A673 (cell line): ENCODE measurements at regions not wholly inside any gene's neighbourhood (a gene's known extent, or its start where the extent isn't known, plus 50 kb on each side); places are given as distances from the start of the nearest gene placed in this dataset.

Experiments
- EZH2 ChIP-seq: fragments of 200-600 bp; sonication (generic); IDR thresholded peaks from 2 replicates; pipeline ENCODE4 v1.6.1; 2017; ENCODE audit warnings: borderline replicate concordance, low read depth, mild to moderate bottlenecking, mixed read lengths, antibody characterized with exemption, low read length; ENCODE audit not compliant: poor library complexity, severe bottlenecking
- TF ChIP-seq, protein P1 (sequence below): fragments of 300-800, 200-600 bp; sonication (generic); conservative IDR thresholded peaks from 2 replicates; pipeline ENCODE4 v1.5.1; 2017; ENCODE audit warnings: low read depth, mild to moderate bottlenecking, antibody characterized with exemption, low read length, moderate library complexity, mixed read lengths

DNA sequence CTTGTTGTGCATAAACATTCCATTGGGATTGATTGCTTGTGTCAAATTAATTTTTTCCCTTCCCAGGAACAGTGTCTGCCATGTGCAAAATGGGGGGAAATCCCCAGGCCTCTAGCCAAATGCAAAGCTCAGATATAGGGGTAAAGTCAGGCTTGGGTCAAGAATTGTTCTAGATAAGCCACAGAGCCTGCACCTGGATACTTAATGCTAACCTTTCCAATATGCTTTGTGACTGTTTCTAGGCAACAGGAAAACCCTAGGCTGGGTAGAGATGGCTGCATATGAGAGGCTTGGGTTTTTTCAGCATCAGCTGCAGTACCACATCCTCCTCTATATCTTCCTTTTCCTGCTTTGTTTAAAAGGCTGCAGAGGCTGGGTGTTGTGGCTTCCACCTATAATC, 61.9 kb upstream of the ROPN1 start:
- TF ChIP-seq, protein P1, sequence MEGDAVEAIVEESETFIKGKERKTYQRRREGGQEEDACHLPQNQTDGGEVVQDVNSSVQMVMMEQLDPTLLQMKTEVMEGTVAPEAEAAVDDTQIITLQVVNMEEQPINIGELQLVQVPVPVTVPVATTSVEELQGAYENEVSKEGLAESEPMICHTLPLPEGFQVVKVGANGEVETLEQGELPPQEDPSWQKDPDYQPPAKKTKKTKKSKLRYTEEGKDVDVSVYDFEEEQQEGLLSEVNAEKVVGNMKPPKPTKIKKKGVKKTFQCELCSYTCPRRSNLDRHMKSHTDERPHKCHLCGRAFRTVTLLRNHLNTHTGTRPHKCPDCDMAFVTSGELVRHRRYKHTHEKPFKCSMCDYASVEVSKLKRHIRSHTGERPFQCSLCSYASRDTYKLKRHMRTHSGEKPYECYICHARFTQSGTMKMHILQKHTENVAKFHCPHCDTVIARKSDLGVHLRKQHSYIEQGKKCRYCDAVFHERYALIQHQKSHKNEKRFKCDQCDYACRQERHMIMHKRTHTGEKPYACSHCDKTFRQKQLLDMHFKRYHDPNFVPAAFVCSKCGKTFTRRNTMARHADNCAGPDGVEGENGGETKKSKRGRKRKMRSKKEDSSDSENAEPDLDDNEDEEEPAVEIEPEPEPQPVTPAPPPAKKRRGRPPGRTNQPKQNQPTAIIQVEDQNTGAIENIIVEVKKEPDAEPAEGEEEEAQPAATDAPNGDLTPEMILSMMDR = no peak
- TF ChIP-seq EZH2 = no peak
